H1 (cell line): ENCODE measurements at regions not wholly inside any gene's neighbourhood (a gene's known extent, or its start where the extent isn't known, plus 50 kb on each side); places are given as distances from the start of the nearest gene placed in this dataset.

ENCODE experiments used
- CTCF ChIA-PET: fragments of 300-600 bp; sonication (Branson Sonifier 250); formaldehyde crosslinking; loops from one replicate; lab custom pipeline; 2021; ENCODE audit not compliant: partially characterized antibody; lab: Charles Lee
- POLR2A ChIA-PET: fragments of 300-600 bp; sonication (Branson Sonifier 250); formaldehyde crosslinking; loops from one replicate; lab custom pipeline; 2021; ENCODE audit warnings: inconsistent platforms; ENCODE audit not compliant: partially characterized antibody; lab: Charles Lee
- DNase-seq, 2 experiments: peaks; one replicate each; pipeline versions ENCODE4 v3.0.0 to v3.0.0-alpha.2; 2010 to 2022; ENCODE audit warnings: low spot score in 2 of 2, low read depth in 1 of 2, mixed read lengths in 1 of 2
- FAIRE-seq: peaks from 2 replicates; lab custom pipeline; 2011; peaks lifted over from hg19 to GRCh38; lab: Jason Lieb, UNC
- H2AFZ ChIP-seq: 2 replicates; pipeline ENCODE4 v1.8.1; 2012; ENCODE audit warnings: low read length, inconsistent platforms
- H2AK5ac ChIP-seq: 2 replicates; pipeline ENCODE4 v1.6.1; 2013; ENCODE audit warnings: low read depth, low read length
- H2BK120ac ChIP-seq: replicated peaks from 2 replicates; pipeline ENCODE3; 2013; ENCODE audit warnings: low read depth, low read length, inconsistent platforms
- H2BK12ac ChIP-seq: 2 replicates; pipeline ENCODE4 v1.6.1; 2013; ENCODE audit warnings: low read depth, low read length
- H2BK15ac ChIP-seq: 2 replicates; pipeline ENCODE4 v1.6.1; 2013; ENCODE audit warnings: low read length
- H2BK20ac ChIP-seq: 2 replicates; pipeline ENCODE4 v1.6.1; 2013; ENCODE audit warnings: low read length
- H2BK5ac ChIP-seq: 2 replicates; pipeline ENCODE4 v1.6.1; 2013; ENCODE audit warnings: low read depth, low read length
- H3K14ac ChIP-seq: 2 replicates; pipeline ENCODE4 v1.6.1; 2013; ENCODE audit warnings: inconsistent platforms; ENCODE audit not compliant: insufficient read length
- H3K18ac ChIP-seq: 2 replicates; pipeline ENCODE4 v1.6.1; 2013; ENCODE audit warnings: low read length; ENCODE audit errors: extremely low read depth
- H3K23ac ChIP-seq: 2 replicates; pipeline ENCODE4 v1.6.1; 2013; ENCODE audit warnings: inconsistent platforms; ENCODE audit not compliant: insufficient read length
- H3K23me2 ChIP-seq: 2 replicates; pipeline ENCODE4 v1.6.1; 2013; ENCODE audit warnings: low read depth, low read length
- H3K27ac ChIP-seq: 2 replicates; pipeline ENCODE4 v1.6.1; 2011; ENCODE audit warnings: low read depth, low read length, inconsistent platforms
- H3K27me3 ChIP-seq, 4 experiments: replicated peaks in 1 of 4; 1 replicate in 1 of 4; 2 replicates in 3 of 4; pipeline versions ENCODE4 v1.6.1 to v1.8.1; 2011 to 2013; ENCODE audit warnings: low read length in 3 of 4, mild to moderate bottlenecking in 3 of 4, inconsistent platforms in 2 of 4, mixed read lengths in 2 of 4, moderate library complexity in 1 of 4; ENCODE audit not compliant: control insufficient read depth in 3 of 4, insufficient read depth in 3 of 4; ENCODE audit errors: extremely low read depth in 1 of 4
- H3K36me3 ChIP-seq, 4 experiments: 2 replicates each; pipeline versions ENCODE4 v1.6.1 to v1.8.1; 2011 to 2013; ENCODE audit warnings: mild to moderate bottlenecking in 4 of 4, low read length in 3 of 4, moderate library complexity in 2 of 4, control low read depth in 1 of 4, inconsistent platforms in 1 of 4; ENCODE audit not compliant: insufficient read depth in 4 of 4, control insufficient read depth in 2 of 4
- H3K4ac ChIP-seq: replicated peaks from 2 replicates; pipeline ENCODE3; 2013; ENCODE audit warnings: low read length, low read depth, mixed read lengths, inconsistent platforms; ENCODE audit not compliant: insufficient read length
- H3K4me1 ChIP-seq, 4 experiments: replicated peaks in 1 of 4; 1 replicate in 1 of 4; 2 replicates in 3 of 4; pipeline versions ENCODE4 v1.6.1 to v1.8.1; 2011 to 2013; ENCODE audit warnings: low read length in 3 of 4, inconsistent platforms in 2 of 4, mixed read lengths in 1 of 4; ENCODE audit not compliant: insufficient read depth in 4 of 4, control insufficient read depth in 3 of 4
- H3K4me2 ChIP-seq, 2 experiments: 2 replicates each; pipeline versions ENCODE4 v1.6.1 to v1.8.1; 2011 to 2013; ENCODE audit warnings: low read depth in 2 of 2, low read length in 2 of 2, control low read depth in 1 of 2, inconsistent platforms in 1 of 2, mild to moderate bottlenecking in 1 of 2; ENCODE audit not compliant: insufficient read depth in 1 of 2
- H3K4me3 ChIP-seq, 4 experiments: fragments of 200-600, 300-600 bp in 1 of 4; sonication (generic), shearing (Covaris generic), sonication (Bioruptor Twin) in 1 of 4; 2 replicates each; pipeline versions ENCODE4 v1.5.1 to v1.8.1; 2011 to 2016; ENCODE audit warnings: low read length in 4 of 4, low read depth in 3 of 4, control low read depth in 2 of 4, inconsistent platforms in 2 of 4, mild to moderate bottlenecking in 2 of 4, mixed read lengths in 1 of 4, moderate library complexity in 1 of 4; ENCODE audit not compliant: insufficient read depth in 2 of 4; ENCODE audit errors: extremely low read depth in 1 of 4
- H3K56ac ChIP-seq: replicated peaks from 2 replicates; pipeline ENCODE3; 2013; ENCODE audit warnings: low read depth, mild to moderate bottlenecking, mixed read lengths, low read length, inconsistent platforms; ENCODE audit not compliant: insufficient read length
- H3K79me1 ChIP-seq: 2 replicates; pipeline ENCODE4 v1.6.1; 2013; ENCODE audit warnings: low read depth, low read length, control low read depth
- H3K79me2 ChIP-seq, 2 experiments: 2 replicates each; pipeline versions ENCODE4 v1.6.1 to v1.8.1; 2012 to 2013; ENCODE audit warnings: low read length in 2 of 2, mild to moderate bottlenecking in 2 of 2, inconsistent platforms in 1 of 2; ENCODE audit not compliant: insufficient read depth in 2 of 2, control insufficient read depth in 1 of 2
- H3K9ac ChIP-seq, 4 experiments: replicated peaks in 1 of 4; 1 replicate in 1 of 4; 2 replicates in 3 of 4; pipeline versions ENCODE4 v1.6.1 to v1.8.1; 2011 to 2013; ENCODE audit warnings: low read depth in 3 of 4, low read length in 3 of 4, control low read depth in 2 of 4, mild to moderate bottlenecking in 2 of 4, moderate library complexity in 2 of 4, inconsistent platforms in 1 of 4; ENCODE audit errors: extremely low read depth in 1 of 4
- H3K9me3 ChIP-seq, 2 experiments: 2 replicates each; pipeline versions ENCODE4 v1.6.1 to v1.8.1; 2012 to 2013; ENCODE audit warnings: mild to moderate bottlenecking in 2 of 2, moderate library complexity in 2 of 2, control low read depth in 1 of 2, inconsistent platforms in 1 of 2, low read depth in 1 of 2, low read length in 1 of 2, mixed read lengths in 1 of 2; ENCODE audit not compliant: insufficient read depth in 2 of 2
- H4K20me1 ChIP-seq, 2 experiments: replicated peaks in 1 of 2; 2 replicates each; pipeline versions ENCODE3 to v1.8.1; 2011 to 2013; ENCODE audit warnings: inconsistent platforms in 2 of 2, low read length in 2 of 2, mild to moderate bottlenecking in 1 of 2; ENCODE audit not compliant: insufficient read depth in 2 of 2, control insufficient read depth in 1 of 2
- H4K5ac ChIP-seq: 2 replicates; pipeline ENCODE4 v1.6.1; 2013; ENCODE audit warnings: low read length, low read depth, mixed read lengths, inconsistent platforms; ENCODE audit not compliant: insufficient read length
- H4K8ac ChIP-seq: 2 replicates; pipeline ENCODE4 v1.8.0; 2013; ENCODE audit warnings: mild to moderate bottlenecking, moderate library complexity, low read length, inconsistent platforms; ENCODE audit not compliant: insufficient read depth; ENCODE audit errors: extremely low read depth
- H4K91ac ChIP-seq: replicated peaks from 2 replicates; pipeline ENCODE3; 2013; ENCODE audit warnings: low read length, mixed read lengths, inconsistent platforms; ENCODE audit not compliant: insufficient read length
- ASH2L ChIP-seq: fragments of 200-600, 300-600 bp; sonication (generic); IDR thresholded peaks from one replicate; pipeline ENCODE4 v1.7.1; 2017; ENCODE audit warnings: low read length
- BACH1 ChIP-seq: IDR thresholded peaks from 2 replicates; pipeline ENCODE4 v1.6.1; 2012; ENCODE audit warnings: low read length, improper control_type of control experiment
- CREB1 ChIP-seq: IDR thresholded peaks from 2 replicates; pipeline ENCODE4 v1.6.1; 2012; ENCODE audit warnings: inconsistent platforms
- EGR1 ChIP-seq: IDR thresholded peaks from 2 replicates; pipeline ENCODE4 v1.6.1; 2011; ENCODE audit warnings: low read depth, low read length, borderline replicate concordance
- EZH2 ChIP-seq: fragments of 200-600 bp; sonication (generic); IDR thresholded peaks from 2 replicates; pipeline ENCODE4 v1.7.1; 2012; ENCODE audit warnings: low read depth, mild to moderate bottlenecking, moderate library complexity, low read length, inconsistent platforms; ENCODE audit not compliant: severe bottlenecking
- FOSL1 ChIP-seq: IDR thresholded peaks from 2 replicates; pipeline ENCODE4 v1.6.1; 2011; ENCODE audit warnings: mild to moderate bottlenecking, low read depth, low read length, moderate library complexity; ENCODE audit not compliant: insufficient read depth
- GTF2F1 ChIP-seq: IDR thresholded peaks from 2 replicates; pipeline ENCODE4 v1.6.1; 2012; ENCODE audit warnings: low read depth, low read length, improper control_type of control experiment, borderline replicate concordance
- KDM5A ChIP-seq: fragments of 200-600 bp; IDR thresholded peaks from 2 replicates; pipeline ENCODE4 v1.7.1; 2012; ENCODE audit warnings: mild to moderate bottlenecking, low read length, inconsistent platforms, mixed read lengths
- MAFK ChIP-seq: IDR thresholded peaks from 2 replicates; pipeline ENCODE4 v1.6.1; 2012; ENCODE audit warnings: low read depth, mild to moderate bottlenecking, improper control_type of control experiment, low read length
- NRF1 ChIP-seq: IDR thresholded peaks from 2 replicates; pipeline ENCODE4 v1.6.1; 2011; ENCODE audit warnings: mild to moderate bottlenecking, low read depth, low read length, improper control_type of control experiment
- POU5F1 ChIP-seq: IDR thresholded peaks from 2 replicates; pipeline ENCODE4 v1.6.1; 2011; ENCODE audit warnings: low read depth, mild to moderate bottlenecking, low read length, moderate library complexity
- RNF2 ChIP-seq: fragments of 200-900, 300-1000 bp; sonication (generic); IDR thresholded peaks from 2 replicates; pipeline ENCODE4 v1.7.1; 2016; ENCODE audit warnings: borderline replicate concordance, low read depth, mild to moderate bottlenecking, antibody characterized with exemption, low read length; ENCODE audit not compliant: poor library complexity, severe bottlenecking; ENCODE audit errors: missing control alignments
- YY1 ChIP-seq: IDR thresholded peaks from 2 replicates; pipeline ENCODE4 v1.6.1; 2011; ENCODE audit warnings: low read depth, mild to moderate bottlenecking, low read length
- WGBS, 2 experiments: shearing (Covaris generic) in 1 of 2; methylation state at CpG; one replicate each; pipeline versions ENCODE4 v1.1.6 to v1.1.7; 2013 to 2015; ENCODE audit warnings: low lambda C conversion rate in 2 of 2, mixed read lengths in 2 of 2, inconsistent platforms in 1 of 2, low coverage in 1 of 2, missing lambda C conversion rate in 1 of 2; ENCODE audit not compliant: insufficient replicate concordance in 2 of 2, insufficient coverage in 1 of 2, insufficient read length in 1 of 2; ENCODE audit errors: extremely low coverage in 1 of 2, missing lambda C conversion rate in 1 of 2; 5-methylcytosine and 5-hydroxymethylcytosine counted together
- TF ChIP-seq, protein P1 (sequence below): IDR thresholded peaks from 2 replicates; pipeline ENCODE4 v1.6.1; 2012; ENCODE audit warnings: inconsistent platforms

DNA sequence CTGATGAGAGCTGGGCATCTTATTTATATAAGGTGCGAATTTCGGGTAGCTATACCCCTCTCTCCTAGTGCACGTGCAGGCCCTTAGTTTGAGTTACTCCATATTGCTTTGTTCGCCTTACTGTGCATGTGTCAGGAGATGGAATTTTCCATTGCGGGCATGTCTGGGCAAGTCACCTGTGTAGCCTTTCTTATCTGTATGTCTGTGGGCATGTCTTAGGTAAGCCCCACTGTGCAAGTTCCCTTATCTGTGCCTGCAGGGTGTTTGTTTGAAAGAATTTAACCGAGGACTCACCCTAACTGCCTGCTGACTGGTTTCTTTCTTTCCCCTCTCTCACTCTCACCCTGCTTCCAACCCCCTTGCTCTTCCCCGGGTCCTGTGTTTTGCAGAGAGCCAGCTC is 140.7 kb upstream of the RANBP3L start:
- no peak overlapping the region for H4K5ac ChIP-seq
- H3K23me2 ChIP-seq = no peaks in the 10 kb centered on the region
- no peak overlapping the region for H3K56ac ChIP-seq
- no peak overlapping the region for H2BK15ac ChIP-seq
- no peaks in the 10 kb centered on the region for H3K9me3 ChIP-seq
- peak overlapping the region; percentile 79; the same call in 1 of the 2 replicates for H2BK5ac ChIP-seq
- FAIRE-seq (no peak), DNase-seq (no peak)
- H4K91ac ChIP-seq = peak overlapping the region; percentile 36
- H3K27ac ChIP-seq = no peak overlapping the region
- H3K27me3 ChIP-seq = peaks cover 0 to 1% (median 0%) of the 10 kb centered on the region in 4 experiments; a peak in 1 of 7 replicates
- 77% methylated on average over 7 of the region's 7 CpGs; no CpG with 5 or more reads in 1 of the 2 experiments for WGBS, 2 experiments
- H3K79me2 ChIP-seq = no peaks in the 10 kb centered on the region
- no peak overlapping the region for H4K8ac ChIP-seq
- no peaks in the 10 kb centered on the region for H3K79me1 ChIP-seq
- H2BK20ac ChIP-seq = 0 out of 2 replicates have a peak overlapping the region, but pooled peaks have one; percentile 88
- H3K36me3 ChIP-seq = no peaks in the 10 kb centered on the region
- no peak overlapping the region for H3K9ac ChIP-seq
- H4K20me1 ChIP-seq = no peaks in the 10 kb centered on the region
- H3K4me2 ChIP-seq = no peak overlapping the region
- no peak overlapping the region for H2AK5ac ChIP-seq
- POLR2A ChIA-PET = no interaction called here
- peak overlapping the region; percentile 16 for H2BK120ac ChIP-seq
- H3K23ac ChIP-seq = no peak overlapping the region
- H3K4ac ChIP-seq = no peak overlapping the region
- 0 out of 2 replicates have a peak overlapping the region, but pooled peaks have one; percentile 41 for H3K18ac ChIP-seq
- no peak overlapping the region for H3K14ac ChIP-seq
- H2BK12ac ChIP-seq = no peak overlapping the region
- H3K4me1 ChIP-seq = peaks cover 0 to 5% (median under 1%) of the 10 kb centered on the region in 4 experiments; a peak in 3 of 7 replicates
- CTCF ChIA-PET = interaction anchor here (0.6 to 4.1 kb wide), 9 partner anchors 9 to 256 kb away, joined by 3 to 24 read pairs (median 3); no protein-coding TSS in a partner anchor
- no peak overlapping the region for H3K4me3 ChIP-seq
- H2AFZ ChIP-seq = peak overlapping the region; percentile 72; the same call in 1 of the 2 replicates
- TF ChIP-seq YY1 (no peak), NRF1 (no peak), FOSL1 (no peak), MAFK (no peak), GTF2F1 (no peak), CREB1 (no peak), EZH2 (no peak), BACH1 (no peak), EGR1 (no peak), KDM5A (no peak), POU5F1 (no peak), ASH2L (no peak), RNF2 (no peak)
- TF ChIP-seq, protein P1, sequence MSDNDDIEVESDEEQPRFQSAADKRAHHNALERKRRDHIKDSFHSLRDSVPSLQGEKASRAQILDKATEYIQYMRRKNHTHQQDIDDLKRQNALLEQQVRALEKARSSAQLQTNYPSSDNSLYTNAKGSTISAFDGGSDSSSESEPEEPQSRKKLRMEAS = no peak
